Suprapubic skin (tissue), 4 donors: ENCODE measurements at regions not wholly inside any gene's neighbourhood (a gene's known extent, or its start where the extent isn't known, plus 50 kb on each side); places are given as distances from the start of the nearest gene placed in this dataset.

ENCODE experiments used
- EP300 ChIP-seq: sonication (generic); formaldehyde crosslinking; IDR thresholded peaks from one replicate; pipeline ENCODE4 v1.6.1; 2017; ENCODE audit warnings: antibody characterized with exemption
- POLR2A ChIP-seq, 2 donors: fragments of 450-650 bp; IDR thresholded peaks; one replicate each; pipeline ENCODE4 v1.6.1; 2017; ENCODE audit warnings: antibody characterized with exemption in 2 of 2, mild to moderate bottlenecking in 2 of 2, moderate library complexity in 2 of 2
- POLR2AphosphoS5 ChIP-seq, 3 donors: sonication (generic); formaldehyde crosslinking; IDR thresholded peaks; one replicate each; pipeline ENCODE4 v1.6.1; 2017; ENCODE audit warnings: antibody characterized with exemption in 3 of 3
- TF ChIP-seq, protein P1 (sequence below), 2 donors: fragments of 200-600 bp in 1 of 2; fragments of 450-650 bp in 1 of 2; sonication (generic) in 1 of 2; IDR thresholded peaks; one replicate each; pipeline ENCODE4 v1.5.1; 2016 to 2019; ENCODE audit warnings: antibody characterized with exemption in 2 of 2, mild to moderate bottlenecking in 1 of 2, moderate library complexity in 1 of 2

DNA sequence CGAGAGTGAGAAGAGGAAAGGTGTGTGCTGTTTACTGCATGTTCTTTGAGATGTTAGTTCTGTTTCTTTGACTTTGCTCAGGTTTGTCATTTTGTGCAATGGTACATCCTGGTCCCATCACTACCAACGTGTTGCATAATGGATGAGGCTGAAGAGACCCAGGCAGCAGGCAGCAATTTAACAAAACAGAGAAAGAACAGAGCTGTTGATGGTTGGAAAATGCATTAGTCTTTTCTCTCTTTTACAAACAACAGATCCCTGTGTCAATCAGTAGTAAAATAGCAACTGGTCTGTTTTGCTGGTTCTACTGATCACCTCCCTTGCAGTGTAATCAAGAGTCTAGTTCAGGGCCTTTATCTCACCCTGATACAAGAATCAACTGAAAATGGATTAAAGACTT, 64.8 kb upstream of the LIMCH1 start:
- TF ChIP-seq, protein P1, sequence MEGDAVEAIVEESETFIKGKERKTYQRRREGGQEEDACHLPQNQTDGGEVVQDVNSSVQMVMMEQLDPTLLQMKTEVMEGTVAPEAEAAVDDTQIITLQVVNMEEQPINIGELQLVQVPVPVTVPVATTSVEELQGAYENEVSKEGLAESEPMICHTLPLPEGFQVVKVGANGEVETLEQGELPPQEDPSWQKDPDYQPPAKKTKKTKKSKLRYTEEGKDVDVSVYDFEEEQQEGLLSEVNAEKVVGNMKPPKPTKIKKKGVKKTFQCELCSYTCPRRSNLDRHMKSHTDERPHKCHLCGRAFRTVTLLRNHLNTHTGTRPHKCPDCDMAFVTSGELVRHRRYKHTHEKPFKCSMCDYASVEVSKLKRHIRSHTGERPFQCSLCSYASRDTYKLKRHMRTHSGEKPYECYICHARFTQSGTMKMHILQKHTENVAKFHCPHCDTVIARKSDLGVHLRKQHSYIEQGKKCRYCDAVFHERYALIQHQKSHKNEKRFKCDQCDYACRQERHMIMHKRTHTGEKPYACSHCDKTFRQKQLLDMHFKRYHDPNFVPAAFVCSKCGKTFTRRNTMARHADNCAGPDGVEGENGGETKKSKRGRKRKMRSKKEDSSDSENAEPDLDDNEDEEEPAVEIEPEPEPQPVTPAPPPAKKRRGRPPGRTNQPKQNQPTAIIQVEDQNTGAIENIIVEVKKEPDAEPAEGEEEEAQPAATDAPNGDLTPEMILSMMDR (IDR thresholded peaks at IDR 0.05), result no peak
- TF ChIP-seq POLR2AphosphoS5 (IDR thresholded peaks at IDR 0.05), result no peak
- TF ChIP-seq EP300, result no peak
- TF ChIP-seq POLR2A (IDR thresholded peaks at IDR 0.05), result no peak
